ENCODE measurements at regions not wholly inside any gene's neighbourhood (a gene's known extent, or its start where the extent isn't known, plus 50 kb on each side); places are given as distances from the start of the nearest gene placed in this dataset.

DNA sequence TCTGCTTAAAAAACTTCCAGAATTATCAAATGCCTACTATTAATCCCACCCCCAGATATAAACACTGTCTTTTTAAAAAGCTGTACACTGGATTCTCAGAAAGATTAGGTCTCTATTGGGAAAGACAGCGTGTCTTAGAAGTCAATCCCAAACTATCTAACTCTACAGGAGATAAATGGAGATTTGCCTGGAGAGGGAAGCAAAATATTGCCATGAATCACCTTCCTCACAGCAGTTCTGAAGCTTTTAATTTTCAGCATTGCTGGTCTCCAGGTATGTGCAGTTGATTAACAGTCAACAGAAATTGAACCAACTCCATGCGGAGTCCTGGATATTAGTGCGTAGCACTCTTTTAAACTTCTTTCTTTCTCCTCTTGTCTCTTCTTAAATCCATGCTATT, 122.2 kb downstream of the DSC3 start:
- ATAC-seq = no peak
- Histone ChIP-seq H3K4me3 (no peak overlapping the region), H3K9me3 (no peaks in the 10 kb centered on the region), H3K36me3 (ENCODE audit: low read depth) (no peaks in the 10 kb centered on the region), H3K4me1 (ENCODE audit: low read depth) (no peaks in the 10 kb centered on the region)
- TF ChIP-seq, protein P1, sequence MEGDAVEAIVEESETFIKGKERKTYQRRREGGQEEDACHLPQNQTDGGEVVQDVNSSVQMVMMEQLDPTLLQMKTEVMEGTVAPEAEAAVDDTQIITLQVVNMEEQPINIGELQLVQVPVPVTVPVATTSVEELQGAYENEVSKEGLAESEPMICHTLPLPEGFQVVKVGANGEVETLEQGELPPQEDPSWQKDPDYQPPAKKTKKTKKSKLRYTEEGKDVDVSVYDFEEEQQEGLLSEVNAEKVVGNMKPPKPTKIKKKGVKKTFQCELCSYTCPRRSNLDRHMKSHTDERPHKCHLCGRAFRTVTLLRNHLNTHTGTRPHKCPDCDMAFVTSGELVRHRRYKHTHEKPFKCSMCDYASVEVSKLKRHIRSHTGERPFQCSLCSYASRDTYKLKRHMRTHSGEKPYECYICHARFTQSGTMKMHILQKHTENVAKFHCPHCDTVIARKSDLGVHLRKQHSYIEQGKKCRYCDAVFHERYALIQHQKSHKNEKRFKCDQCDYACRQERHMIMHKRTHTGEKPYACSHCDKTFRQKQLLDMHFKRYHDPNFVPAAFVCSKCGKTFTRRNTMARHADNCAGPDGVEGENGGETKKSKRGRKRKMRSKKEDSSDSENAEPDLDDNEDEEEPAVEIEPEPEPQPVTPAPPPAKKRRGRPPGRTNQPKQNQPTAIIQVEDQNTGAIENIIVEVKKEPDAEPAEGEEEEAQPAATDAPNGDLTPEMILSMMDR (IDR thresholded peaks at IDR 0.05) = no peak
- intact Hi-C loops (cut with DNase I, micrococcal nuclease) = no loop called here
- DNase-seq = no peak

DNA sequence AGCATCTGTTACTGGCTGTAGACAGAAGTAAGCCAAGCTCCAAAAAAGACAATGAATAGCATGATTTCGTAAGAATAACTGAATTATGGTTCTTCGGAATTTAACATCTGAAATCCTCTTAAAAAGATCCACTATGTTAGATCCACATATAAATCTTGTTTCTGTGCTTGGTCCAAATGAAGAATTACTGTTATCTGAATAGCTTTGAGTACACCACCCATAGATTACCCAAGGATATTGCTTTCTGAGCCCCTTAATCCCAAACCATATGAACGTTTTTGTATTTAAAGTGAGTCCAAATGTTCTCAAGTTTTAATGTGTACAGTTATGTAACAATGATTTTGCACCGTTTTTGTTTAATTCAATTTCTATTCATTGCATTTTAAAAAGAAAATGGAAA, 124.9 kb downstream of the DSC3 start:
- no peaks in the 10 kb centered on the region for H3K9me3 ChIP-seq
- no peaks in the 10 kb centered on the region for H3K4me1 ChIP-seq (ENCODE audit: low read depth)
- H3K36me3 ChIP-seq (ENCODE audit: low read depth) = no peaks in the 10 kb centered on the region
- TF ChIP-seq, protein P1 (IDR thresholded peaks at IDR 0.05) = no peak
- intact Hi-C loops (cut with DNase I, micrococcal nuclease) = no loop called here
- H3K4me3 ChIP-seq = no peak overlapping the region
- DNase-seq (no peak), ATAC-seq (no peak)

DNA sequence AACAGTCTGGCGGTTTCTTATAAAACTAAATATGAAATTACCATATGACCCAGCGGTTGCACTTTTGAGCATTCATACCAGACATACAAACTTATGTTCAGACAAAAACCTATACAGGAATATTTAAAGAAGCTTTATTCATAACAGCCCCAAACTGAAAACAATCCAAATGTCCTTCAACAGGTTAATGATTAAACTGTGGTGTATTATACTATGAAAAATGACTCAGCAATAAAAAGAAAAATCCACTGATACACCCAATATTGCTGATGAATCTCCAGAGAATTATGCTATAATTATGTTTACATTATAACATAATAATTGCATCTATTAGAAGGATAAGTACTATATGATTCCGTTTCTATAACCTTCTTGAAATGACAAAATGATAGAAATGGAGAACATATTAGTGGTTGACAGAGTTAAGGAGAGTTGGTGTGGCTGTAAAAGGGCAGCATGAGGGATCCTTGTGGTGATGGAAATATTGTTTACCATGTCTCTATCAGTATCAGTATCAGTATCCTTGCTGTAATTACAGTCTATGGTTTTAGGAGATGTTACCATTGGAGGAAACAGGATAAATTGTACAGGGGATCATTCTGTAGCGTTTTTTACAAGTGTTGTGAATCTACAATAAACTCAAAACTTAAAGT, 127.1 kb downstream of the DSC3 start:
- ATAC-seq (no peak), DNase-seq (no peak)
- Histone ChIP-seq H3K4me3 (no peak overlapping the region), H3K9me3 (no peaks in the 10 kb centered on the region), H3K4me1 (ENCODE audit: low read depth) (no peaks in the 10 kb centered on the region), H3K36me3 (ENCODE audit: low read depth) (no peaks in the 10 kb centered on the region)
- intact Hi-C loops (cut with DNase I, micrococcal nuclease) = no loop called here
- TF ChIP-seq, protein P1 (IDR thresholded peaks at IDR 0.05) = no peak

DNA sequence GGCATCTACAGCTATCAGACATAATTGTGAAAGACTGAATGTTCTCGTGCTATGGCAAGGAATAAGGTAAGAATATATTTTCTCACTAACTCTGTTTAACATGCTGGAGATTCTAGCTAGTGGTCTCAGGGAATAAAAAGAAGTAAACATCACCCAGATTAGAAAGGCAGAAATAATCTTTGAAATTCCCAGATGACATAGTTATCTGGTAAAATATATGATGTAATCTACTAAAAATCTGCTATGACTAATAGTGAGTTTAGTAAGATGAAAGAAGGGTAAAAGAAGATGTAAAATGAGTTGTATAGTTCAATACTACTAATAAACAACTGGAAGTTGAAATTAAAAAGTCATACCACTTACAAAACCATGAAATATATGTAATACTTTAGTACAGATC, 134.2 kb downstream of the DSC3 start:
- DNase-seq = no peak
- H3K4me3 ChIP-seq = no peak overlapping the region
- TF ChIP-seq, protein P1 (IDR thresholded peaks at IDR 0.05) = no peak
- no peaks in the 10 kb centered on the region for H3K4me1 ChIP-seq (ENCODE audit: low read depth)
- H3K36me3 ChIP-seq (ENCODE audit: low read depth) = no peaks in the 10 kb centered on the region
- ATAC-seq = no peak
- no peaks in the 10 kb centered on the region for H3K9me3 ChIP-seq
- intact Hi-C loops (cut with DNase I, micrococcal nuclease) = no loop called here

DNA sequence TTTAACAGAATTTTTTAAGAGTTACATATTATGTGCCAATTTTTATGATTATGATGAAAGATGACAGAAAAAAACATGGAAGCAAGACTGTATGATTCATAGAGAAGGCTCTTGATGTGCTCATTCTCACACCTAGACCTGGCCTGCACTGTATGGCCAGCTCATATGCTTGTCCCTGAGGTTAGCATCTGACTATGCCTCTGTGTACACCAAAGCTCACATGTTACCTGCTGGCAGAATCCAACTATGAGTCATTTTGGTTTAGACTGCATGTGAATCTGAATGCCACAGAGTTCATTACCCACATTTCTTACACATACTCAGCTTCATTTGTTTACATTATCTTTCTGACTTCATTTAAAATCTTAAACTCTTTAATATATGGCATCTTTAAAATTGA, 139.0 kb downstream of the DSC3 start:
- no peak overlapping the region for H3K4me3 ChIP-seq
- ATAC-seq = no peak

More for the DNA sequence above, 139.0 kb downstream of the DSC3 start:
- no peak for DNase-seq
- intact Hi-C loops (cut with DNase I, micrococcal nuclease) = no loop called here
- Histone ChIP-seq H3K4me1 (ENCODE audit: low read depth) (no peaks in the 10 kb centered on the region), H3K9me3 (no peaks in the 10 kb centered on the region), H3K36me3 (ENCODE audit: low read depth) (no peaks in the 10 kb centered on the region)
- TF ChIP-seq, protein P1 (IDR thresholded peaks at IDR 0.05) = no peak

Measured in mucosa of descending colon (tissue), 3 donors.